ENCODE measurements at regions not wholly inside any gene's neighbourhood (a gene's known extent, or its start where the extent isn't known, plus 50 kb on each side); places are given as distances from the start of the nearest gene placed in this dataset.

DNA sequence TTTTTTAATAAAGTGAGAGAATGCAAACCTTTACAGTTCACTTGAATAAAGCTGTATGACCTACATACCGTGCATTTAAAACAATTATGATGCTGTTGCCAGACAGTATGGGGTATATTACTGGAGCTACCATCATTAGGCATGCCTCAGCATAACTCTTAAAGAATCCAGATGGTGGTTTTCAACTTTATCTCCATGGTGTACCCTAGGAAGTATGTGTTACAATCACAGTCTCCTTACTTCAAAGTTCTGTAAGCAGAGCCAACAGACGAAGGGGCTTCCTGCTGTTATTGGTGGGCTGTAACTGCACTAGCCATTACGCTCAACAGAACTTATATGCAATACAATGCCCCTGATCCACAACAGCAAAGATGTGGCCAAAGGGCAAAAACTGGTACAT is 803.3 kb downstream of the DTWD2 start:
- TF ChIP-seq, protein P1, sequence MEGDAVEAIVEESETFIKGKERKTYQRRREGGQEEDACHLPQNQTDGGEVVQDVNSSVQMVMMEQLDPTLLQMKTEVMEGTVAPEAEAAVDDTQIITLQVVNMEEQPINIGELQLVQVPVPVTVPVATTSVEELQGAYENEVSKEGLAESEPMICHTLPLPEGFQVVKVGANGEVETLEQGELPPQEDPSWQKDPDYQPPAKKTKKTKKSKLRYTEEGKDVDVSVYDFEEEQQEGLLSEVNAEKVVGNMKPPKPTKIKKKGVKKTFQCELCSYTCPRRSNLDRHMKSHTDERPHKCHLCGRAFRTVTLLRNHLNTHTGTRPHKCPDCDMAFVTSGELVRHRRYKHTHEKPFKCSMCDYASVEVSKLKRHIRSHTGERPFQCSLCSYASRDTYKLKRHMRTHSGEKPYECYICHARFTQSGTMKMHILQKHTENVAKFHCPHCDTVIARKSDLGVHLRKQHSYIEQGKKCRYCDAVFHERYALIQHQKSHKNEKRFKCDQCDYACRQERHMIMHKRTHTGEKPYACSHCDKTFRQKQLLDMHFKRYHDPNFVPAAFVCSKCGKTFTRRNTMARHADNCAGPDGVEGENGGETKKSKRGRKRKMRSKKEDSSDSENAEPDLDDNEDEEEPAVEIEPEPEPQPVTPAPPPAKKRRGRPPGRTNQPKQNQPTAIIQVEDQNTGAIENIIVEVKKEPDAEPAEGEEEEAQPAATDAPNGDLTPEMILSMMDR (conservative IDR thresholded peaks at IDR 0.05) = no peak
- Histone ChIP-seq H4K91ac (ENCODE audit: insufficient read length, low read depth, low read length) (no peak overlapping the region), H3T11ph (ENCODE audit: low read length) (no peak overlapping the region), H2BK5ac (ENCODE audit: insufficient read length, low read length) (no peak overlapping the region), H2AK5ac (ENCODE audit: insufficient read length, low read length) (no peak overlapping the region), H2AFZ (ENCODE audit: low read length) (no peak overlapping the region), H3K18ac (ENCODE audit: insufficient read length, low read depth, low read length) (no peak overlapping the region), H2BK12ac (ENCODE audit: insufficient read length, low read depth, low read length) (no peak overlapping the region), H3K23me2 (ENCODE audit: insufficient read length, low read depth, low read length, poor library complexity, severe bottlenecking) (no peaks in the 10 kb centered on the region), H3K79me2 (ENCODE audit: insufficient read depth, low read length) (no peaks in the 10 kb centered on the region), H3K23ac (ENCODE audit: insufficient read length, low read depth, low read length) (no peak overlapping the region), H3K4ac (ENCODE audit: low read depth, low read length) (no peak overlapping the region), H4K20me1 (ENCODE audit: control insufficient read depth, insufficient read depth, insufficient read length) (no peaks in the 10 kb centered on the region), H2BK15ac (ENCODE audit: low read depth, low read length) (no peak overlapping the region), H2BK120ac (ENCODE audit: low read depth, low read length, poor library complexity, severe bottlenecking) (no peak overlapping the region), H3K9me3 (ENCODE audit: control insufficient read depth, low read depth, low read length) (no peaks in the 10 kb centered on the region), H3K27ac (ENCODE audit: insufficient read length, low read depth, low read length) (no peak overlapping the region), H2BK20ac (ENCODE audit: low read depth, low read length, poor library complexity, severe bottlenecking) (no peak overlapping the region), H3K4me2 (ENCODE audit: insufficient read depth, insufficient read length, low read length) (no peak overlapping the region), H3K56ac (ENCODE audit: insufficient read length, low read depth, low read length) (no peak overlapping the region), H3K79me1 (ENCODE audit: insufficient read depth, low read depth, low read length, poor library complexity, severe bottlenecking) (no peaks in the 10 kb centered on the region), H3K4me1 (ENCODE audit: insufficient read depth, low read length) (no peaks in the 10 kb centered on the region), H4K5ac (ENCODE audit: insufficient read length, low read depth, low read length) (no peak overlapping the region), H3K27me3 (ENCODE audit: insufficient read depth, low read length) (no peaks in the 10 kb centered on the region), H3K9ac (ENCODE audit: extremely low read depth, insufficient read length, low read length) (no peak overlapping the region), H3K14ac (ENCODE audit: insufficient read depth, low read length) (no peak overlapping the region), H4K8ac (replicated peaks; ENCODE audit: insufficient read length, low read depth, low read length) (no peak overlapping the region)
- Mint-ChIP-seq H3K4me3 (no peak overlapping the region), H3K9me3 (no peaks in the 10 kb centered on the region), H3K27ac (no peak overlapping the region), H3K4me1 (peaks cover 2 to 10% of the 10 kb centered on the region in 2 experiments; a peak in 2 of 4 replicates), H3K27me3 (ENCODE audit: low read depth) (no peaks in the 10 kb centered on the region), H3K36me3 (ENCODE audit: insufficient read depth in 1 of 3, low read depth in 3 of 3) (no peaks in the 10 kb centered on the region)
- WGBS (ENCODE audit: extremely low coverage, insufficient read length, low lambda C conversion rate) = no CpG with 5 or more reads among the region's 3 CpGs
- no peak for DNase-seq
